ENCODE measurements at regions not wholly inside any gene's neighbourhood (a gene's known extent, or its start where the extent isn't known, plus 50 kb on each side); places are given as distances from the start of the nearest gene placed in this dataset.

DNA sequence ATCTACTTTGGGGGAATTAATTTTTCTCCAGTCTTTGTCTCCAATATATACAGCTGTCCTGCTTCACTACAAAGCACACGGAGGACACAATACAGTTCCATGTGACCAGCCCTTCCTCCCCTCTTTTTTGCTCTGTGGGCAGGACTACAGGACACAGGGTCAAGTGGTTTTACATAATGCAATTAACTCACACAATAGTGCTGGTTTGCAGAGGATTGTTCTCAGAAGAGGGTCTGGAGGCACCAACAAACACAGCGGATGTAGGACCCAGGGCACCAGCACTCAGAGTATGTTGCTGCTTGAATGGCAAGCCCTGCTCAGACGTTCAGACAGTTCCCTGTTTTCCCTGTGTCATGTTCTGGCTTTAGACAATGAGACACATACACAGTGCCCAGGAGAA is 52.0 kb upstream of the NPTX2 start:
- TF ChIP-seq CTCF (IDR thresholded peaks at IDR 0.05) (no peak), POLR2A (IDR thresholded peaks at IDR 0.05) (no peak), POLR2AphosphoS5 (IDR thresholded peaks at IDR 0.05) (no peak)

Data from stomach (tissue), 4 donors.